Transverse colon (tissue), 4 donors: ENCODE measurements at regions not wholly inside any gene's neighbourhood (a gene's known extent, or its start where the extent isn't known, plus 50 kb on each side); places are given as distances from the start of the nearest gene placed in this dataset.

Experiments
- DNase-seq: peaks from one replicate; pipeline ENCODE4 v3.0.0-alpha.2; 2019
- H3K27ac ChIP-seq, 4 donors: fragments of 200-600 bp; sonication (generic); 2 replicates each; pipeline ENCODE4 v1.5.1; 2016 to 2018; ENCODE audit warnings: inconsistent platforms in 4 of 4
- H3K27me3 ChIP-seq: fragments of 200-600 bp; sonication (generic); 2 replicates; pipeline ENCODE4 v1.5.1; 2017; ENCODE audit warnings: inconsistent platforms
- H3K36me3 ChIP-seq, 4 donors: fragments of 200-600 bp; sonication (generic); 2 replicates each; pipeline ENCODE4 v1.5.1; 2017 to 2019; ENCODE audit warnings: inconsistent platforms in 4 of 4
- H3K4me1 ChIP-seq, 4 donors: fragments of 200-600 bp; sonication (generic); 2 replicates each; pipeline ENCODE4 v1.5.1; 2017 to 2020; ENCODE audit warnings: inconsistent platforms in 4 of 4
- H3K4me3 ChIP-seq, 4 donors: fragments of 200-600 bp; sonication (generic); 1 replicate in 1 of 4; 2 replicates in 3 of 4; pipeline versions ENCODE4 v1.5.1 to v1.6.1; 2017 to 2019; ENCODE audit warnings: inconsistent platforms in 4 of 4
- H3K9me3 ChIP-seq, 2 donors: fragments of 200-600 bp; sonication (generic); 2 replicates each; pipeline ENCODE4 v1.5.1; 2017 to 2019; ENCODE audit warnings: inconsistent platforms in 2 of 2
- EP300 ChIP-seq: sonication (generic); formaldehyde crosslinking; IDR thresholded peaks from one replicate; pipeline ENCODE4 v1.6.1; 2017; ENCODE audit warnings: antibody characterized with exemption, low read depth
- POLR2A ChIP-seq: fragments of 450-650 bp; IDR thresholded peaks from one replicate; pipeline ENCODE4 v1.6.1; 2016; ENCODE audit warnings: antibody characterized with exemption, mild to moderate bottlenecking, moderate library complexity
- POLR2AphosphoS5 ChIP-seq, 3 donors: sonication (generic); formaldehyde crosslinking; IDR thresholded peaks; one replicate each; pipeline ENCODE4 v1.6.1; 2016; ENCODE audit warnings: antibody characterized with exemption in 3 of 3
- WGBS, 2 donors: methylation state at CpG; one replicate each; pipeline ENCODE4 v1.1.5; 2018; ENCODE audit warnings: low coverage in 1 of 2; 5-methylcytosine and 5-hydroxymethylcytosine counted together
- in situ Hi-C, 4 donors: fragments of 200-750 bp; cut with MboI; loops; one replicate each; pipeline versions ENCODE4 v1.15.0 to v1.15.1; 2017; ENCODE audit warnings: low sequenced_read_pairs in 3 of 4, low pct_ligation_motif_present in 1 of 4, low pct_unique_long_range_greater_than_20kb in 1 of 4
- intact Hi-C: fragments of 100-400 bp; cut with DNase I; formaldehyde crosslinking; loops from one replicate; pipeline ENCODE4 v1.15.1; 2023; ENCODE audit warnings: low total_unique reads
- TF ChIP-seq, protein P1 (sequence below), 5 experiments: fragments of 200-600 bp in 3 of 5; fragments of 450-650 bp in 2 of 5; sonication (generic) in 3 of 5; IDR thresholded peaks; 1 replicate in 2 of 5; 2 replicates in 3 of 5; pipeline ENCODE4 v1.5.1; 2016 to 2017; ENCODE audit warnings: antibody characterized with exemption in 5 of 5, inconsistent platforms in 3 of 5, mild to moderate bottlenecking in 2 of 5, moderate library complexity in 1 of 5

- peak; percentile 20 for DNase-seq
- H3K27ac ChIP-seq, result no peak overlapping the region
- in situ Hi-C loops (no loop called here), intact Hi-C loops (no loop called here)
- no peaks in the 10 kb centered on the region for H3K4me1 ChIP-seq
- no peak for TF ChIP-seq POLR2AphosphoS5 (IDR thresholded peaks at IDR 0.05)
- TF ChIP-seq, protein P1, sequence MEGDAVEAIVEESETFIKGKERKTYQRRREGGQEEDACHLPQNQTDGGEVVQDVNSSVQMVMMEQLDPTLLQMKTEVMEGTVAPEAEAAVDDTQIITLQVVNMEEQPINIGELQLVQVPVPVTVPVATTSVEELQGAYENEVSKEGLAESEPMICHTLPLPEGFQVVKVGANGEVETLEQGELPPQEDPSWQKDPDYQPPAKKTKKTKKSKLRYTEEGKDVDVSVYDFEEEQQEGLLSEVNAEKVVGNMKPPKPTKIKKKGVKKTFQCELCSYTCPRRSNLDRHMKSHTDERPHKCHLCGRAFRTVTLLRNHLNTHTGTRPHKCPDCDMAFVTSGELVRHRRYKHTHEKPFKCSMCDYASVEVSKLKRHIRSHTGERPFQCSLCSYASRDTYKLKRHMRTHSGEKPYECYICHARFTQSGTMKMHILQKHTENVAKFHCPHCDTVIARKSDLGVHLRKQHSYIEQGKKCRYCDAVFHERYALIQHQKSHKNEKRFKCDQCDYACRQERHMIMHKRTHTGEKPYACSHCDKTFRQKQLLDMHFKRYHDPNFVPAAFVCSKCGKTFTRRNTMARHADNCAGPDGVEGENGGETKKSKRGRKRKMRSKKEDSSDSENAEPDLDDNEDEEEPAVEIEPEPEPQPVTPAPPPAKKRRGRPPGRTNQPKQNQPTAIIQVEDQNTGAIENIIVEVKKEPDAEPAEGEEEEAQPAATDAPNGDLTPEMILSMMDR (IDR thresholded peaks at IDR 0.05), result peak in 4 of 5 experiments; percentile 19 to 41 (median 28)
- H3K27me3 ChIP-seq, result no peaks in the 10 kb centered on the region
- H3K36me3 ChIP-seq, result no peaks in the 10 kb centered on the region
- no peaks in the 10 kb centered on the region for H3K9me3 ChIP-seq
- no peak overlapping the region for H3K4me3 ChIP-seq
- 44 to 79% methylated on average over 1 of the region's 1 CpG for WGBS, 2 donors
These were observed 237.4 kb upstream of the PWP1 start for GRCh38 chr12:107448198-107448597.

GRCh38 chr12:107449891-107450290, 235.7 kb upstream of the PWP1 start:
- TF ChIP-seq, protein P1 (IDR thresholded peaks at IDR 0.05), result no peak
- TF ChIP-seq EP300 (no peak), POLR2AphosphoS5 (IDR thresholded peaks at IDR 0.05) (no peak), POLR2A (no peak)
- intact Hi-C loops (no loop called here), in situ Hi-C loops (no loop called here)
- H3K4me3 ChIP-seq, result no peak overlapping the region
- H3K27me3 ChIP-seq, result no peaks in the 10 kb centered on the region
- no peaks in the 10 kb centered on the region for H3K4me1 ChIP-seq
- H3K36me3 ChIP-seq, result no peaks in the 10 kb centered on the region
- H3K27ac ChIP-seq, result no peak overlapping the region
- 55 to 90% methylated on average over 1 of the region's 1 CpG for WGBS, 2 donors
- H3K9me3 ChIP-seq, result no peaks in the 10 kb centered on the region
- DNase-seq, result no peak

GRCh38 chr12:107450541-107450940, 235.1 kb upstream of the PWP1 start:
- 33 to 35% methylated on average over 1 to 3 of the region's 3 CpGs for WGBS, 2 donors
- DNase-seq, result no peak
- H3K27ac ChIP-seq, result no peak overlapping the region
- in situ Hi-C loops, result no loop called here
- H3K4me1 ChIP-seq, result no peaks in the 10 kb centered on the region
- no peaks in the 10 kb centered on the region for H3K36me3 ChIP-seq
- H3K4me3 ChIP-seq, result no peak overlapping the region
- intact Hi-C loops, result no loop called here
- no peak for TF ChIP-seq POLR2A
- TF ChIP-seq POLR2AphosphoS5 (IDR thresholded peaks at IDR 0.05), result no peak
- TF ChIP-seq, protein P1 (IDR thresholded peaks at IDR 0.05), result no peak
- no peak for TF ChIP-seq EP300
- no peaks in the 10 kb centered on the region for H3K27me3 ChIP-seq
- H3K9me3 ChIP-seq, result no peaks in the 10 kb centered on the region

DNA sequence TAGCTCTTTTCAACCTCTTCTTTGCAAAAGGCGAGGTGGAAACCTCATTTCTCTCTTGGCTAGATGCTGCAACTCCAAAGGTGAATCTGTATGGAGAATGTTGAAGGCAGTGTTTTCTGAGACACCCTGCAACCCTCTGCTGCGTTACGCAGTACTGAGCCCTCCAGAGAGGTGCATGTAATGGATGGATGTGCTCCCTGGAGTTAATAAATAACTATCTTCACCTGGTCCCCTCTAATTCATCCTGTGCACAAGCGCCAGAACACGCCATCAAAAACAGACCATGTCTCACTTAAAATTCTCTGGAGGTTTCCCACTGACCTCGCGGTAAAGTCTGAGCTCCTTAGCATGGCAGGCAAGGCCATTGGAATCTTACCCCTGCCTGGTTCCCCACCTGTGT, 234.4 kb upstream of the PWP1 start:
- Histone ChIP-seq H3K9me3 (no peaks in the 10 kb centered on the region), H3K27ac (no peak overlapping the region), H3K4me3 (no peak overlapping the region), H3K27me3 (no peaks in the 10 kb centered on the region), H3K4me1 (no peaks in the 10 kb centered on the region), H3K36me3 (no peaks in the 10 kb centered on the region)
- no peak for DNase-seq
- intact Hi-C loops (no loop called here), in situ Hi-C loops (no loop called here)
- 80 to 88% methylated on average over 2 to 7 of the region's 7 CpGs for WGBS, 2 donors
- no peak for TF ChIP-seq POLR2A
- TF ChIP-seq, protein P1 (IDR thresholded peaks at IDR 0.05), result no peak
